ENCODE measurements at regions not wholly inside any gene's neighbourhood (a gene's known extent, or its start where the extent isn't known, plus 50 kb on each side); places are given as distances from the start of the nearest gene placed in this dataset.

DNA sequence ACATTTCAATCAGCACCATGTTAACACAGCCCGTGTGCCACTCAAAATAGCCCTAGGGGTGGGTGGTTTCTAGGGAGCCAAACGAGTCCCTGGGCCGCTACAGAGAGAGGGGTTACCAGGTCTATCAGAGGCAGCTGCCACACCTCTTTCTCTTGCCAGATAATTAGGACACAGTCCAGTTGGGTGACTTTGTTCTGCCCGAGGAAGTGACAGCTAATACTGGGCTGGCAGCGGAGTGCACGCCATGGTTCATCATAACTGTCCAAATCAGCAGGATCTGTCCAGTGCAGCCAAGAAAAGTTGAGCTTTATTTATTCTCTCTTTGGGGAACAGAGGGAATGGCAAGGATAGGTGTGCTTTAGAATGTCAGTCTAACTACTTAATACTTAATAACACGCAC is 583.8 kb downstream of the BRINP1 start:
- no peak for DNase-seq

DNA sequence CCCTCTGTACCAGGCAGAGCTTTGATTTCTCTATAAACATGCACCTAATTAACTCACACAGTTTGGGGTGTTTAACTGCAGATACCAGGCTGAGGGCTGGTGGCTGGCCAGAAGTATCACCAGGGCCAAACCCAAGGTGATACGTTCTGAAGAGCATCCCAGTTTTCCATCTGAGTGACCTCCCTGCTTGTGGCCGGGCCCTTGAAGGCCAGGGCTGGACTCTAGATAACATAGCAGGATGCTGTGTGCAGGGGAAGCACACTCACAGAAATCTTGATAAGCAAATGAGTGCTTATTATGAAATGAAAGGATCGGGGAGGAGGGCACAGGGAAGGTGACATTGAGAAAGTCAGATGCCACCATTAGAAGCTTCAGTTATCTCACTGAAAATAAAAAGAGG is 582.4 kb downstream of the BRINP1 start:
- no peak for DNase-seq

DNA sequence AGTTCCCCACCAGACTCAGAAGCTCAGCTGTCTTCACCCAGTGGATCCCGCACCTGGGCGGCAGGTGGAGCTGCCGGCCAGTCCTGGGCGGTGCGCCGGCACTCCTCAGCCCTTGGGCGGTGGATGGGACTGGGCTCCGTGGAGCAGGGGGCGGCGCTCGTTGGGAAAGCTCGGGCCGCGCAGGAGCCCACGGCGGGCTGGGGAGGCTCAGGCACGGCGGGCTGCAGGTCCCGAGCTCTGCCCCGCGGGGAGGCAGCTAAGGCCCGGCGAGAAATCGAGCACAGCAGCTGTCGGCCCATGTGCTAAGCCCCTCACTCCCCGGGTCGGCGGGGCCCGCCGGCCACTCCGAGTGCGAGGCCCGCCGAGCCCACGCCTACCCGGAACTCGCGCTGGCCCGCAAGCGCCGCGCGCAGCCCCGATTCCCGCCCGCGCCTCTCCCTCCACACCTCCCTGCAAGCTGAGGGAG is 560.0 kb downstream of the BRINP1 start:
- no peak for DNase-seq

DNA sequence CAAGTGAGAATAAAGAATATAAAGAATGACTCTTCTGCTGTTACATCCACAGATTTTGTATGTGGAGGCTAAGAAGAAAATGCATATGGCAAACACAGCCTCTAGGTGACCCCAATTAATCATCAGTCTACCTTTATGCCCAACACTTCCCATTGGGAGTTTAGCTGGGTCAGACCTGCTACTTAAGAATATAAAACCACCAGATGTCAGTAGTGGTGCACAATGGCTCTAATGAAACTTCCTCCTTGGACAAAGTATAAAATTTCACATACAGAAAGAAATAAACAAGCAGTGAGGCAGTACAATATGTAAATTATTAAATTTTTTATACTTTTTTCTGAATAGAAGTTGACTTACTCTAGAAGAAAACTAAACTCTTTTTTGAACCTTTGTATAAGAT is 539.9 kb downstream of the BRINP1 start:
- no peak for DNase-seq

DNA sequence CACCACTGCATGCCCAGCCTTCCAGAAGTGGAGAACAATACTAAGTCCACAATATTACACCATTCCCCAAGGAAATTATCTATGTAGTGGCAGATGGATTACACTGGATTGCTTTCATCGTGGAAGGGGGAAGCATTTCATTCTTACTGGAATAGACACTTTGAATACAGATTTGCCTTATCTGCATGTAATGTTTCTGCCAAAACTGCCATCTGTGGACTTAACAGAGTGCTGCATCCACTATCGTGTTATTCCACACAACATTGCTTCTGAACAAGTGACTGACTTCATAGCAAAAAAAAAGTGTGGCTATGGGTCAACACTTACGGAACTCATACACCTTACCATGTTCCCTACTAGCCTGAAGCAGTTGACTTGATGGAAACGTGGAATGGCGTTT is 536.9 kb downstream of the BRINP1 start:
- no peak for DNase-seq

DNA sequence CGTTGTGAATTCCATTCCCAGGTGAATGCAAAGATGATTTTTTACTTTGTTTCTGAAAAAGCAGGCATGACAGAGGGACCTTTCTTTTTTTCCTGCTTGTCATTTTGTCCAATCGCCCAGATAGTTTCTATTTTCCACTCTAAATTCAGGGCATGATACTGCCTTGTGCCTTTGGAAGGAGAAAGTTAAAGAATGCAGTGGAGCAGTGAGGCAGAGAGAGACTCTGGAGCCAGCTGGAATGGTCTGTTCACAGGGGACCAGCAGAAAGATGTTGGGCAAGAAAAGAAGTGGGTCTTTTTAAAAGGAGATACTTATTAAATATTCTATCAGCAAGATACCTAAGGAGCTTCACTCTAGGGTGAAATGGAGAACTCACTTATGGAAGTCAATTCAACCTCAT is 532.3 kb downstream of the BRINP1 start:
- DNase-seq: no peak

DNA sequence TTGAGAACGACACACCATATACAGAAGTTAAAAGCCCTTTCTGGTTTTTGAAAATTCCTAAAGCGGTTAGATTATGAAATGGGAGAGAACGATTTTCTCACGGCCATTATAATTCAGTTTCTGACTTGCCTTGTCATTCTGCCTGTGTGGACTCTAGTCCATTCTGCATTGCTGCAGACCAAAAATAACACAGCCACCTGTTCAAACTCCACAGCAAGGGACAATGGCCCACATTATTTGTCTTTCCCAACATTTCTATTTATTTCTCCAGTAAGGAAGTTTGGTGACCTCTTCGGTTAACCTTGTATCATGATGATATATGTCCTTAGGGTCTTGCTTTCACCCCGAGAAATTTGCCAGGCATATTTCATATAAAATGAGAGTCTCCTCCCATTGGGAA is 497.7 kb downstream of the BRINP1 start:
- no peak for DNase-seq

DNA sequence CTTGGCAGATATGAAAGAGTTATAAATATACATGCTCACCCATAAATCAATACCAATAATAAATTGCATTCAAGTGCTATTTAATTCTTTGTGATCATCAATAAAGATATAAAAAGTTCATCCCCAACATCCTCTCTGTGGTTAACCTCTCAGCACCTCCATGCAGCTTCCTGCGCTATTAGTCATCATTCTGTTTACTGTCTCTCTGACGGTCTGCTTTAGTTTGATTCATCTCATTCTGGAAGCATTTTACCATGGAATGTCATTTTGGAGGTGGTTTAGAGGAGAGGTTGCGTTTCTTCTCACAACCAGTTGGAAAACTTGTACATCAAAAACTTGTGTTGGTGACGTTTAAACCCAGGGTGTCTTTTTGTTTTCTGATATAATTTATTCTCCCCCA is 486.6 kb downstream of the BRINP1 start:
- DNase-seq: no peak

DNA sequence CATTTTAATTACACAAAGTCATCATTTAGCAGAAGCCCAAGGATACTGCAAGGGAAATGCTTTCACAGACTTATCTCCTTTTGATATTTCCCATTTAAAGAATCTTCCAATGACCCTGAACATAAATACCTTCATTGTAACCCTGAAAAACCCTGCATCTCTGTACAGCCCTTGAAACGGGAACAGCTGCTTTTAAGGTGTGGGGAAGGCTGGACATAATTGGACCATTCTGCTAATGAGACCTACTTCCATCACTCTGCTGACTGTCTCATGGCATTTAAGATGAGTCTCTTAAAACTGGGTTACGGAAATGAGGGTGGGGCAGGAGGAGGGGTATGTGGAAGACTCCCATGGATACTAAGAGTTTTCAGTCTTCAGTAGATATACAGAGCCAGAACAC is 485.8 kb downstream of the BRINP1 start:
- no peak for DNase-seq

DNA sequence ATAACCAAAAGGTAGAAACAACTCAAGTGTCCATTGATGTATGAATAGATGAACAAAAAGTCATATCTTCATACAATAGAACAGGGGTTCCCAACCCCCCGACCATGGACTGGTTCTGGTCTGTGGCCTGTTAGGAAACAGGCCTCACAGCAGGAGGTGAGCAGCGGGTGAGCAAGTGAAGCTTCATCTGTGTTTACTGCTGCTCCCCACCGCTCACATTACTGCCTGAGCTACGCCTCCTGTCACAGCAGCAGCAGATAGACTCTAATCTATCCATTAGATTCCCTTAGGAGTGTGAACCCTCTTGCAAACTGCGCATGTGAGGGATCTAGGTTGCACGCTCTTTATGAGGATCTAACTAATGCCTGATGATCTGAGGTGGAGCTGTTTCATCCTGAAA is 478.0 kb downstream of the BRINP1 start:
- no peak for DNase-seq

DNA sequence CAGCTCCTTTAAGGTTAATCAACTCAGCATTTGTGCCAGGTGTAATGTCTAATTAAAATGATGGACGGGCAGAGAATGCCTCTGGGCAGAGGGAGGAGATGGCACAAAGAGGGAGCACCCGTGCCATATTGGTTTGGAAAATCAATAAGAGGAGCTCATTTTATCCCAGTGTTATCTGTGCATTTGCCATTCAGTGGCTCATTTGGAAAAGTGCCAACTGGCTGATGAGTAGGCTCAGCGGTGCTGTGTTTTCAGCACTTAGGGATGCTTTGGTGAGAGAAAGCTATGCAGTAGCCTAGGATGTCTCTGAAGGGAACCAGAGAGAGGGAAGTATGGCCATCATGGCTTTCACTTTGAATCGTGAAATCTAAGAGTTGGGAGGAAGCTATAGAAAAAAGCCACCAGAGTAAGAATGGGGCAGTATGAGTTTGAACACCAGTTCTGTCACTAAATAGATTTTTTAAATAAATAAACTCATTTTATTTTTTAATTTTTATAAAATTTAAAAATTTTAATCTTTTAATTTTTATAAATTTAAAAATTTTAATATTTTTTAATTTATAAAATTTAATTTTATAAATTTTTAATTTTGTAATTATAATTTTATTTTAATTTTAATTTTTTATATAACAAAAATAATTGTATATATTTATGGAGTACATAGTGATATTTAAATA is 472.8 kb downstream of the BRINP1 start:
- no peak for DNase-seq

DNA sequence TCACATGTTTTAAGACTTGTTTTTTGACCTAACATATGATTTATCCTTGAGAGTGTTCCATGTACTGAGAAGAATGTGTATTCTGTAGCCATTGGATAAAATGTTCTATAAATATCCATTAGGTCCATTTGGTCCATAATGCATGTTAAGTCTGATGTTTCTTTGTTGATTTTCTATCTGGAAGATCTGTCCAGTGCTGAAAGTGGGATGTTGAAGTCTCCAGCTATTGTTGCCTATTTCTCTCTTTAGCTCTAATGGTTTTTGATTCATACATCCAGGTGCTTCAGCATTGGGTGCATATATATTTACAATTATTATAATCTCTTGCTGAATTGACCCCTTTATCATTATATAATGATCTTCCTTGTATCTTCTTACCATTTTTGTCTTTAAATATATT is 451.1 kb downstream of the BRINP1 start:
- DNase-seq: no peak

DNA sequence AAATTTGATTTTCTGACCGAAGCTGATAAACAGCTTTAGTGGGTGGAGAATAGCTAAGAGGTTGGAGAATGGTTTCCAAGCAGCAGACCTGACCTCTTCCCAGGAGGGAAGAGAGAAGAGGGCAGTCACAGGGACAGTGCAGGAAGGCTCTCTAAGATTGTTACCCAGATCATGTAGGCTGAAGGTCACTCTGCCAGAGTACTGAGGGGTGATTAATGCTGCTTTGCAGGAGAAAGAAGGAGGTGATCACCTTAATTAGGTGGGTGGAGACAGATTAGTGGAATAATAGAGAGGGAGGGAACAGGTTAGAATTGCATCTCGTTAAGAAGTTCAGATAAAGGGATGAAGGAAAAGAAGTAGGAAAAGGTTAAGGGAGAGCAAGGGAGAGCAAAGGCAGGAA is 440.5 kb downstream of the BRINP1 start:
- DNase-seq: no peak

DNA sequence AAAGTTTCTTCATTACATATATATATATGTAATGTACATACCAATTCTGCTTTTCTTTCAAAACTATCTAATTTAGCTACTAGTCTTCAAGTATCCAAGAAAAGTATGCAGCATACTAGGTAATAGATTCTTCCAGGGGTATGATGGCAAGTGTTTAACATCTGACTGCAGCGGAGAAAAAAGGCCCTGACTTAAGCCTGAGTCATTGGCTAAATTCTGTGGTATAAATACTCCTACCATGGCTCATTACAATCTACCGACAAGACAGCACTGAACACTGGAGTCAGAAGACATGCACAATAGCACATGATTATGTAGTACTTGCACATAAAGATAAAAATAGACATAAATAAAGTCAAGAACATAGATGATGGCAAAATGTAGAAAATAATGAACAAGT is 439.9 kb downstream of the BRINP1 start:
- no peak for DNase-seq

DNA sequence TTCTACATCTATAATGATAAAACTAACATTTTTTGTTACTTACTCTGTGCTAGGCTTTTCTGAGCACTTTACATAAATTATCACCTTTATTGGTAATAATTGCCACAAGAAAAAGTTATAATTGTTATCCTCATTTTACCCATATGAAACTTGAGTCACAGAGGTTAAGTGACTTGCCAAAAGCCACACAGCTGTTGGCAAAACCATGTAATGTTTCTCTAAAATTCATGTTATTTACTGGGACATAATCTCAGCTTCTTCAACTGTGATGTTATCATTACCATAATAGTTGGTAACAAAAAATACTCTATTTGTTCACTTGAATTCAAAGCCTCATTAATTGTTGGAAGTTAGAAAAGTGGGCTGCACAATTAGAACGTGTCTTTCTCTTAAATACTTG is 437.3 kb downstream of the BRINP1 start:
- no peak for DNase-seq

DNA sequence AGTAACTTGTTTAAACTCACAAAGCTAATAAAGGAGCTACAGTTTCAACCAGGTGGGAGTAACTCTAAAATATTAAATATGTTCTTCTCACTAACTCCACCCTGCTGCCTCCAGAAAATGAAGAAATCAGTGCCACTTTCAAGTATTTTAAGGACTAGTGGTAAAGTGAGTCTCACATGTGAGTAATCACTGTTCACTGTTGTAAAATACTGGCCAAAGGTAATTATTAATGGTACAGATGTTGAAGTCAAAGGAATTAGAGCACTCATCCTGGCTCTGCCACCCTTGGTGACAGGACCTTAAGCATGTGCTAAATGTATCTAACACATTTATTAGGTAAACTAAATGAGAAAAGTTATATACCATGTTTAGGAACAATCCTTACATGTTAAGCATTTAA is 430.7 kb downstream of the BRINP1 start:
- DNase-seq: no peak

DNA sequence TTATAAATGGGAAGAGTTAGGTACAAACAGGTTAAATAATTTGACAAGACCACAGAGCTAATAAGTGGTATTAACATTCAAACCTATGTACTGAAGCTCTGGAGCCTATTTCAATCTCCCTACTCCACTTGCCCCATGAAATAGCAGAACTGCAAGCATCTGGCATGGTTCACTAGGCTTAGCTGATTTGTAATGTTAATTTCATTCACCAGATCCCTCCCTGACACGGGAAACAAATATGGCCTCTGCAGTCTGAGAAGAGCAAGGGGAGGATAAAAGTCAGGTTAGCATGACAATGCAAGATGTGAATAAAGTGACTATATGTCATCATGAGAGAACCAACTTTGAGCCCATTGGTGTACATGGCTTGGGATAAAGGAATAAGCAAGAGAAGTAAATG is 428.8 kb downstream of the BRINP1 start:
- DNase-seq: no peak

DNA sequence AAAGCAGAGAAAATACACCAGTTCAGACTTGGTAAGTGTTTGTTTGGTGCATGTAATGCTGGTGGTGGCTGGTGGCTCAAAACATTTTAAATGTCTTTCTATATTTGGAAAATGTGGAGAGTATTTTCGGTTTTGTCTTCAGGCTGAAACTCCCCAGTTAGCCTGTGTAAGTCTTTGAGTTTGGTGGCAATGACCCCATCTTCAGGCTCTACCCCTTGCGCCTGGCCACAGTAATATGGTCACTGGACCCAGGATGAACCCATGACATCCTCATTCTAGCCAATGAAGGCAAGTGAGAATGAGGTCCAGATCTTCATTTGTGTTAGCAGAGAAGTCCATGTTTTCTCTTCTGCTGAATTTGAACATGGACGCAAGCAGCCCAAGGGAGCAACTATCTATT is 422.6 kb downstream of the BRINP1 start:
- no peak for DNase-seq

DNA sequence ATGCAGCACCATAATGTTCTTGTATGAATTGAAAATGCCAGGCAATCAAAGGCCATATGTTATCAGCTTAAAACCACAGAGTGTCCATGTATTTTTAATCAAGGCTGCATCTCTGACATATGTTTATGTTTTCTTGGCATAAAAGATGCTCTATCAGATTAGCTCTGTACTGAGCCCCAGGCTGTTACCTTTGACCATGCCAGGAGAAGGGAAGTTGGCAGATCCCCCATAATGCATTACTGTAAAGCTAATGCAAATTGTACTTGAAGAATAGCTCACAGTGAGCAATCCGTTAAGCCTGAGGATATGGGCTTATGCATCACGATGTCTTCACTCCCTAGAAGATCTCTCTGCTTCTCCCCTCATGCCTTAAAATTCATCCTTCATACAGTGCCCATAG is 414.4 kb downstream of the BRINP1 start:
- no peak for DNase-seq

DNA sequence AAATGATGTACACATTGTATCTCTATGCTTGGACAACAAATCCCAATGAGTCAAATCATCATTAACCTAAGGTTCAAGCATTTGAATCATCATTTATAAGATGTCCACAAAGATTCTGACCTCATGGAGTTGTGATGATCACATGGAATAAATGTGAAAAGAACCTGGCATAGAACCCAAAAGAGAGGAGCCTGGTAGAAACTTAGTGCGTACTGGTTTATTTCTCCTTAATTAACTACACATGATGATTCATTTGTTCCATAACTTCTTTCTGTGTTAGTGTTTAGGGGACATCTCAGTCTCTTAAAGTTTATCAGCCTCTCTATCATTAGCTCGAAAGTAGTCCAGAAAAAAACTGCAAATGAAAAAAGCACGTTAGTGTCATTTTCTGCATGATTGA is 411.6 kb downstream of the BRINP1 start:
- no peak for DNase-seq

DNA sequence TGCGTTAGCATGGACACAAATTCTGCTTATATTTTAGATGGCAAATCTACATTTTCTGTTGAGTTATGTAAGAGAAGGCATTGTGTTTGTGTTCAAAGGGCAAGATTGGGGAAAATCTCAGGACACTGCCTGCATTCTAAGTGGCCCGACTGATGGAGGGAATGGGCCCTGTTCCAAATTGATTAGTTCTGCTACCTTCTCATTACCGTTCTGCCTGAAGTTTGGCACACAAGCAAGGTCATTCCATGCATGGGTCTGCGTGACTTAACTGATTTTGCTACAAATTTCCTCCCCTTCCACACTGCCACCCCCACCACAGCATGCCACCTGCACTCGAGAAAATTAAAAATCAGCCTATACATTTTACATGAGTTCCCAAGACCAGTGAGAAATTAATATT is 409.9 kb downstream of the BRINP1 start:
- DNase-seq: no peak

DNA sequence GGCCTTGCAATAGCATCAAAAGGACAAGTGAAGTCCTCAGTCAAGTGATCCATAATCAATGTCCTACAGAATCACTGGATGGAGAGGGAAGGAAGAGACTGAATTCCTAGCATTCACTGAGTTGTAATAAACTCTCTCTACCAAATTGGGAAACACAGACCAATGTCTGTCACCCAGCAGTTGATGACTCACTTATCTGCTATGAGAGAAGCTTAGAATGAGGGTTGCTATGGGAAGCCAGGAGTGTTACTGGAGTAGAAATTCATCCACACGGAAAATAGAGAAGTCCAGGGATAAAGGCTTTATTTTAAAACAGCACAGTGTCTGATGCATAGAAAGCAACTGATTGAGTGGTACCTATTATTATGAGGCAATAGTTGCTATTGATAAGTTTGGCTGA is 407.4 kb downstream of the BRINP1 start:
- no peak for DNase-seq

DNA sequence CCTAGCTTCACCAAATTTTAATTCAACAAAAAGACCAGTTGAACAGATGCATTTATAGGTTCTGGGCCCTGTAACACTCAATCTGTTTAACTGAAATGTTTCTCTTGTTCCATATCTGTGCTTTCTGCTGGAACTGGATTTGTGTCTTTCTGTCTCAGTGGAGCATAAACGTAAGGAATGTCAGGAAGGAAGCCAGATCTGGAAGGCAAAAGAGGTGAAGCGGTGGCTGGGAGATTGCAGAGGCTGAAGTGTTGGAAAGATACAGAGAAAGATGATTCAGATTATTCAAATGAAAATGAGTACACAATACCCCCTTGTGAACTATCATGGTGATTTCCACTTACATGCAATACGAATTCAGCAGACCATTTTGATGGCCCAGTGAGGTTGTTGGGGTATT is 406.8 kb downstream of the BRINP1 start:
- DNase-seq: no peak

DNA sequence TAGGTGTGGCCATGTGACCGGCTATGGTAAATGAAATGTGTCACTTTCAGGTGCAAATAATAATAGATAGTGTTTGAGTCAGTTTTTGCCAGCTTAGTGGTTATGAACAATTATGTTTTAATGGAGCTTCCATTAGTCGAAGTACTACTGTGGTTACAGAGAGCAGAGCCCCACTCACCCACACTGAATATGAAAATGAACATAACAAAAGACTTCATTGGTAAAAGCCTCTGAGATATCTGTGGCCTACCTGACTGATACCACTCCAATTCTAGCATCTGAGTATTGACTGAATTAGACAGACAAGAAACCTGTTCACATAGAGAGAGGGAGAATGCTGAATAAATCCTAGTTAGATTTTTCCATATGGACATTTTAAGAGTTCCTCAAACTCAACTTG is 405.6 kb downstream of the BRINP1 start:
- DNase-seq: no peak

DNA sequence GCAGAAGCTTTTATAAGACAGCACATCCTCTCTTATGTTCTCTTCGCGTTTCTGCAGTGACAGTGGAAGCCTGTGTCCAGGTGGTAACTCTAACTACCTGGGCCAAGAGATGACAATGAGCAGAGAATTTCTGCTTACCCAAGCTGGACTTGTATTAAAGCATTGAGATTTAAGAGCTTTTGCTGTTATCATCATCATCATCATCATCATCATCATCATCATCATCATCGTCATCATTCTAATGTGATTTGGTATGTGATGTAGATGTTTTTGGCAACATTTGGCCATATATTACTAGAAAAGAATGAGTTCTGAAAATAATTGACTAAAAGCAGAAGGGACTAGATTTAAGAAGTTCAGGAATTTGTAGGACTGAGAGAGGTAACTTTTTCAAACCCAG is 401.3 kb downstream of the BRINP1 start:
- no peak for DNase-seq

DNA sequence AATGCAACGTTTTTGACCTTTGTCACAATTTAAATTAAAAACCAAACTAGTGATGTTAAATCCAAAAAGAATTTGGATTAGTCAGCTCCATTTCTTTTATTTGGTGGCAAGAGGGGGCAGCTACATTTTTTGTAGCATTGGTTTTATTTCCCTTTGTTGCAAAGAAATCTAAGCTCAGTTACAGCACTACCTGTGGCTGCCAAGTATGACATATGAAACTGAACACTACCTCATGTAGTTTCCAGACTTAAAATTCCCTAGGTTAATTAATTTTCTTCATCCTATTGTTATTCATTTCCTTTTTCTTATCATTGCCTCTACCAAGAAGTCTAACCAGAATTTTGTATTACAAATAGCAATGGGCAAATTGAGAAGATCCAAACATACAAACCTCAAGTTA is 393.5 kb downstream of the BRINP1 start:
- no peak for DNase-seq

Measured in T-helper 2 cell (primary cell).